Erythroblast (primary cell): ENCODE measurements at regions not wholly inside any gene's neighbourhood (a gene's known extent, or its start where the extent isn't known, plus 50 kb on each side); places are given as distances from the start of the nearest gene placed in this dataset.

Source experiments
- GATA1 ChIP-seq: IDR thresholded peaks from 2 replicates; pipeline ENCODE4 v1.6.1; 2011; ENCODE audit warnings: low read depth, mild to moderate bottlenecking, control low read depth, low read length, moderate library complexity
- POLR2A ChIP-seq: IDR thresholded peaks from 2 replicates; pipeline ENCODE4 v1.6.1; 2011; ENCODE audit warnings: mild to moderate bottlenecking, low read length

- TF ChIP-seq POLR2A (no peak), GATA1 (no peak)
These were observed 62.8 kb upstream of the ZNF599 start for GRCh38 chr19:34835631-34836351.
